WTC11 (cell line): ENCODE measurements at regions not wholly inside any gene's neighbourhood (a gene's known extent, or its start where the extent isn't known, plus 50 kb on each side); places are given as distances from the start of the nearest gene placed in this dataset.

Source experiments
- ATAC-seq: fragments of 200-7000 bp; cut with Tn5 transposase; 2 replicates; pipeline ENCODE4 v1.10.0; 2021; ENCODE audit warnings: mild to moderate bottlenecking, moderate library complexity
- CTCF ChIA-PET: fragments of 300-600 bp; sonication (Branson Sonifier 250); formaldehyde crosslinking; loops from one replicate; lab custom pipeline; 2021; ENCODE audit warnings: antibody characterized with exemption; lab: Charles Lee
- POLR2A ChIA-PET: fragments of 350-600 bp; sonication (Branson Sonifier 250); formaldehyde crosslinking; loops from one replicate; lab custom pipeline; 2021; ENCODE audit warnings: antibody characterized with exemption; lab: Charles Lee
- DNase-seq: peaks from one replicate; pipeline ENCODE4 v3.0.0; 2021; ENCODE audit warnings: low spot score
- H3K27ac Mint-ChIP-seq: 2 replicates; pipeline ENCODE4 v1.8.0; 2021; ENCODE audit warnings: mixed read lengths
- H3K27me3 Mint-ChIP-seq: 2 replicates; pipeline ENCODE4 v1.8.0; 2021; ENCODE audit warnings: low read depth, mild to moderate bottlenecking, moderate library complexity, mixed read lengths
- H3K36me3 Mint-ChIP-seq: 2 replicates; pipeline ENCODE4 v1.8.0; 2021; ENCODE audit warnings: mixed read lengths
- H3K4me1 Mint-ChIP-seq: 2 replicates; pipeline ENCODE4 v1.8.0; 2022; ENCODE audit warnings: mixed read lengths
- H3K4me3 Mint-ChIP-seq: 2 replicates; pipeline ENCODE4 v1.8.0; 2021; ENCODE audit warnings: mild to moderate bottlenecking, moderate library complexity, mixed read lengths
- H3K9me3 Mint-ChIP-seq: 2 replicates; pipeline ENCODE4 v1.8.0; 2021; ENCODE audit warnings: mixed read lengths
- ATF6 ChIP-seq: sonication (generic); formaldehyde crosslinking; IDR thresholded peaks from 2 replicates; pipeline ENCODE4 v1.8.1; 2023; ENCODE audit warnings: mild to moderate bottlenecking, missing genetic modification reagents
- CREB1 ChIP-seq: sonication (generic); formaldehyde crosslinking; IDR thresholded peaks from 2 replicates; pipeline ENCODE4 v1.8.0; 2023; ENCODE audit warnings: mild to moderate bottlenecking, missing genetic modification reagents
- ELF4 ChIP-seq: sonication (generic); formaldehyde crosslinking; IDR thresholded peaks from 2 replicates; pipeline ENCODE4 v1.8.1; 2022; ENCODE audit warnings: low read depth, mild to moderate bottlenecking, moderate library complexity, missing genetic modification reagents
- ERG ChIP-seq: fragments of 250-450 bp; sonication (Bioruptor Pico); IDR thresholded peaks from 2 replicates; pipeline ENCODE4 v1.8.0; 2021; ENCODE audit warnings: mild to moderate bottlenecking
- FOXJ3 ChIP-seq: sonication (generic); formaldehyde crosslinking; IDR thresholded peaks from 2 replicates; pipeline ENCODE4 v1.9.0; 2021; ENCODE audit warnings: missing genetic modification reagents, mild to moderate bottlenecking, borderline replicate concordance
- FOXP1 ChIP-seq: sonication (generic); formaldehyde crosslinking; IDR thresholded peaks from 2 replicates; pipeline ENCODE4 v1.8.0; 2022; ENCODE audit warnings: missing genetic modification reagents, mild to moderate bottlenecking, moderate library complexity, borderline replicate concordance
- MXD4 ChIP-seq: fragments of 250-450 bp; sonication (Bioruptor Pico); IDR thresholded peaks from 2 replicates; pipeline ENCODE4 v1.8.0; 2021; ENCODE audit warnings: mild to moderate bottlenecking, moderate library complexity, borderline replicate concordance
- NFE2L1 ChIP-seq: sonication (generic); formaldehyde crosslinking; IDR thresholded peaks from 2 replicates; pipeline ENCODE4 v1.8.1; 2023; ENCODE audit warnings: missing genetic modification reagents
- NR2C2 ChIP-seq: sonication (generic); formaldehyde crosslinking; IDR thresholded peaks from 2 replicates; pipeline ENCODE4 v1.8.0; 2022; ENCODE audit warnings: mild to moderate bottlenecking, missing genetic modification reagents
- SOX15 ChIP-seq: fragments of 250-450 bp; sonication (Bioruptor Pico); IDR thresholded peaks from 2 replicates; pipeline ENCODE4 v1.9.0; 2021; ENCODE audit warnings: mild to moderate bottlenecking
- USF2 ChIP-seq: sonication (generic); formaldehyde crosslinking; IDR thresholded peaks from 2 replicates; pipeline ENCODE4 v1.8.1; 2023; ENCODE audit warnings: mild to moderate bottlenecking, missing genetic modification reagents, moderate library complexity
- ZNF219 ChIP-seq: sonication (generic); formaldehyde crosslinking; IDR thresholded peaks from 2 replicates; pipeline ENCODE4 v1.8.0; 2023; ENCODE audit warnings: missing genetic modification reagents, mild to moderate bottlenecking, borderline replicate concordance
- ZNF317 ChIP-seq: sonication (generic); formaldehyde crosslinking; IDR thresholded peaks from 2 replicates; pipeline ENCODE4 v1.8.1; 2023; ENCODE audit warnings: low read depth, mild to moderate bottlenecking, moderate library complexity, missing genetic modification reagents, borderline replicate concordance
- TF ChIP-seq, protein P1 (sequence below): sonication (generic); formaldehyde crosslinking; IDR thresholded peaks from 2 replicates; pipeline ENCODE4 v1.8.1; 2022; ENCODE audit warnings: low read depth, mild to moderate bottlenecking, moderate library complexity, missing genetic modification reagents, borderline replicate concordance
- TF ChIP-seq, protein P2 (sequence below): sonication (generic); formaldehyde crosslinking; IDR thresholded peaks from 2 replicates; pipeline ENCODE4 v1.8.0; 2023; ENCODE audit warnings: missing genetic modification reagents
- TF ChIP-seq, protein P3 (sequence below): sonication (generic); formaldehyde crosslinking; IDR thresholded peaks from 2 replicates; pipeline ENCODE4 v1.8.0; 2022; ENCODE audit warnings: mild to moderate bottlenecking, missing genetic modification reagents
- TF ChIP-seq, protein P4 (sequence below): sonication (generic); formaldehyde crosslinking; IDR thresholded peaks from 2 replicates; pipeline ENCODE4 v1.8.0; 2023; ENCODE audit warnings: mild to moderate bottlenecking, missing genetic modification reagents

DNA sequence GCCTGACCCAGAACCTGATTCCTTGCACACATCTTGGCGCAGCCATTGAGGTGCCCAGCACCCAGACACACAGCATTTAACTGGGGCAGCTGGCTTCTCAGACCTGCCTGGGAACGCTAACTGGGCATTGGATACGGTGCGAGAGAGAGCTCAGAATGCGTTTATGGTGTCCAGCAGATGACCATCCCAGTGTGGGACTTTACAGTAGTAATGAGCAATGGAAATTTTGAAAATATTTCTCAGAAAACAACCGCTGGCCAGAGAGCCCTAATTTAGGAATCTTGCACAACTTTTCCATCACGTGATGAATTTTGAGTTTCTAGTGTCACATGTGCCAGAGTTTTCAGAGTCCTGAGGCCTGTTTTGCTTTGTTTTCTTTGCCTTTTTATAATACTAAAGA, 78.2 kb upstream of the SEC61G start:
- no peak for ATAC-seq
- peaks cover 7% of the 10 kb centered on the region for H3K4me1 Mint-ChIP-seq
- TF ChIP-seq CREB1 (CRISPR knock-in tag) (no peak), NR2C2 (no peak), FOXP1 (CRISPR knock-in tag) (no peak), SOX15 (CRISPR knock-in tag) (no peak), ZNF317 (CRISPR knock-in tag) (no peak), ZNF219 (CRISPR knock-in tag) (no peak)
- TF ChIP-seq, protein P1, sequence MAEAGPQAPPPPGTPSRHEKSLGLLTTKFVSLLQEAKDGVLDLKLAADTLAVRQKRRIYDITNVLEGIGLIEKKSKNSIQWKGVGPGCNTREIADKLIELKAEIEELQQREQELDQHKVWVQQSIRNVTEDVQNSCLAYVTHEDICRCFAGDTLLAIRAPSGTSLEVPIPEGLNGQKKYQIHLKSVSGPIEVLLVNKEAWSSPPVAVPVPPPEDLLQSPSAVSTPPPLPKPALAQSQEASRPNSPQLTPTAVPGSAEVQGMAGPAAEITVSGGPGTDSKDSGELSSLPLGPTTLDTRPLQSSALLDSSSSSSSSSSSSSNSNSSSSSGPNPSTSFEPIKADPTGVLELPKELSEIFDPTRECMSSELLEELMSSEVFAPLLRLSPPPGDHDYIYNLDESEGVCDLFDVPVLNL (CRISPR knock-in tag) = no peak
- TF ChIP-seq, protein P2, sequence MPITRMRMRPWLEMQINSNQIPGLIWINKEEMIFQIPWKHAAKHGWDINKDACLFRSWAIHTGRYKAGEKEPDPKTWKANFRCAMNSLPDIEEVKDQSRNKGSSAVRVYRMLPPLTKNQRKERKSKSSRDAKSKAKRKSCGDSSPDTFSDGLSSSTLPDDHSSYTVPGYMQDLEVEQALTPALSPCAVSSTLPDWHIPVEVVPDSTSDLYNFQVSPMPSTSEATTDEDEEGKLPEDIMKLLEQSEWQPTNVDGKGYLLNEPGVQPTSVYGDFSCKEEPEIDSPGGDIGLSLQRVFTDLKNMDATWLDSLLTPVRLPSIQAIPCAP (CRISPR knock-in tag) = no peak
- TF ChIP-seq, protein P3, sequence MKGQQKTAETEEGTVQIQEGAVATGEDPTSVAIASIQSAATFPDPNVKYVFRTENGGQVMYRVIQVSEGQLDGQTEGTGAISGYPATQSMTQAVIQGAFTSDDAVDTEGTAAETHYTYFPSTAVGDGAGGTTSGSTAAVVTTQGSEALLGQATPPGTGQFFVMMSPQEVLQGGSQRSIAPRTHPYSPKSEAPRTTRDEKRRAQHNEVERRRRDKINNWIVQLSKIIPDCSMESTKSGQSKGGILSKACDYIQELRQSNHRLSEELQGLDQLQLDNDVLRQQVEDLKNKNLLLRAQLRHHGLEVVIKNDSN (CRISPR knock-in tag) = no peak
- H3K9me3 Mint-ChIP-seq = no peaks in the 10 kb centered on the region
- POLR2A ChIA-PET = no interaction called here
- CTCF ChIA-PET = interaction anchor here (1.0 to 3.7 kb wide), 3 partner anchors 48 to 418 kb away, joined by 3 to 24 read pairs (median 21); no protein-coding TSS in a partner anchor
- H3K27ac Mint-ChIP-seq = no peak overlapping the region
- H3K36me3 Mint-ChIP-seq = no peaks in the 10 kb centered on the region
- no peak overlapping the region for H3K4me3 Mint-ChIP-seq
- no peaks in the 10 kb centered on the region for H3K27me3 Mint-ChIP-seq
- DNase-seq = no peak

- ATAC-seq (no peak), DNase-seq (no peak)
- H3K27me3 Mint-ChIP-seq = no peaks in the 10 kb centered on the region
- H3K36me3 Mint-ChIP-seq = no peaks in the 10 kb centered on the region
- no peak overlapping the region for H3K27ac Mint-ChIP-seq
- TF ChIP-seq ATF6 (CRISPR knock-in tag) (no peak), ELF4 (no peak), ERG (CRISPR knock-in tag) (no peak), FOXJ3 (CRISPR knock-in tag) (no peak), NFE2L1 (CRISPR knock-in tag) (no peak)
- no peak overlapping the region for H3K4me3 Mint-ChIP-seq
- POLR2A ChIA-PET = no interaction called here
- no peaks in the 10 kb centered on the region for H3K9me3 Mint-ChIP-seq
- CTCF ChIA-PET = interaction anchor here (1.0 to 3.7 kb wide), 4 partner anchors 49 to 417 kb away, joined by 3 to 24 read pairs (median 12); no protein-coding TSS in a partner anchor
- peaks cover 12% of the 10 kb centered on the region for H3K4me1 Mint-ChIP-seq
These were observed 78.8 kb upstream of the SEC61G start for GRCh38 chr7:54837761-54838160.

GRCh38 chr7:54838175-54838910, 79.3 kb upstream of the SEC61G start:
- Mint-ChIP-seq H3K4me3 (no peak overlapping the region), H3K27me3 (no peaks in the 10 kb centered on the region), H3K27ac (no peak overlapping the region), H3K4me1 (peaks cover 12% of the 10 kb centered on the region), H3K9me3 (no peaks in the 10 kb centered on the region), H3K36me3 (no peaks in the 10 kb centered on the region)
- ATAC-seq = no peak
- ChIA-PET CTCF (interaction anchor here (1.0 to 3.7 kb wide), 6 partner anchors 49 to 417 kb away, joined by 3 to 24 read pairs (median 4); no protein-coding TSS in a partner anchor), POLR2A (no interaction called here)
- no peak for DNase-seq
- TF ChIP-seq ZNF317 (CRISPR knock-in tag) = no peak
- TF ChIP-seq, protein P1 (CRISPR knock-in tag) = no peak
- TF ChIP-seq USF2 = no peak
- no peak for TF ChIP-seq ERG (CRISPR knock-in tag)
- TF ChIP-seq, protein P4, sequence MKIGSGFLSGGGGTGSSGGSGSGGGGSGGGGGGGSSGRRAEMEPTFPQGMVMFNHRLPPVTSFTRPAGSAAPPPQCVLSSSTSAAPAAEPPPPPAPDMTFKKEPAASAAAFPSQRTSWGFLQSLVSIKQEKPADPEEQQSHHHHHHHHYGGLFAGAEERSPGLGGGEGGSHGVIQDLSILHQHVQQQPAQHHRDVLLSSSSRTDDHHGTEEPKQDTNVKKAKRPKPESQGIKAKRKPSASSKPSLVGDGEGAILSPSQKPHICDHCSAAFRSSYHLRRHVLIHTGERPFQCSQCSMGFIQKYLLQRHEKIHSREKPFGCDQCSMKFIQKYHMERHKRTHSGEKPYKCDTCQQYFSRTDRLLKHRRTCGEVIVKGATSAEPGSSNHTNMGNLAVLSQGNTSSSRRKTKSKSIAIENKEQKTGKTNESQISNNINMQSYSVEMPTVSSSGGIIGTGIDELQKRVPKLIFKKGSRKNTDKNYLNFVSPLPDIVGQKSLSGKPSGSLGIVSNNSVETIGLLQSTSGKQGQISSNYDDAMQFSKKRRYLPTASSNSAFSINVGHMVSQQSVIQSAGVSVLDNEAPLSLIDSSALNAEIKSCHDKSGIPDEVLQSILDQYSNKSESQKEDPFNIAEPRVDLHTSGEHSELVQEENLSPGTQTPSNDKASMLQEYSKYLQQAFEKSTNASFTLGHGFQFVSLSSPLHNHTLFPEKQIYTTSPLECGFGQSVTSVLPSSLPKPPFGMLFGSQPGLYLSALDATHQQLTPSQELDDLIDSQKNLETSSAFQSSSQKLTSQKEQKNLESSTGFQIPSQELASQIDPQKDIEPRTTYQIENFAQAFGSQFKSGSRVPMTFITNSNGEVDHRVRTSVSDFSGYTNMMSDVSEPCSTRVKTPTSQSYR (CRISPR knock-in tag) = no peak
- no peak for TF ChIP-seq MXD4
